Suprapubic skin (tissue), 4 donors: ENCODE measurements at regions not wholly inside any gene's neighbourhood (a gene's known extent, or its start where the extent isn't known, plus 50 kb on each side); places are given as distances from the start of the nearest gene placed in this dataset.

Experiments
- CTCF ChIP-seq, 2 donors: fragments of 200-600 bp in 1 of 2; fragments of 450-650 bp in 1 of 2; sonication (generic) in 1 of 2; IDR thresholded peaks; one replicate each; pipeline ENCODE4 v1.5.1; 2016 to 2019; ENCODE audit warnings: antibody characterized with exemption in 2 of 2, mild to moderate bottlenecking in 1 of 2, moderate library complexity in 1 of 2
- POLR2A ChIP-seq, 2 donors: fragments of 450-650 bp; IDR thresholded peaks; one replicate each; pipeline ENCODE4 v1.6.1; 2017; ENCODE audit warnings: antibody characterized with exemption in 2 of 2, mild to moderate bottlenecking in 2 of 2, moderate library complexity in 2 of 2
- POLR2AphosphoS5 ChIP-seq, 3 donors: sonication (generic); formaldehyde crosslinking; IDR thresholded peaks; one replicate each; pipeline ENCODE4 v1.6.1; 2017; ENCODE audit warnings: antibody characterized with exemption in 3 of 3

GRCh38 chr5:42898760-42899159 lies 87.1 kb upstream of the SELENOP start:
- TF ChIP-seq CTCF (IDR thresholded peaks at IDR 0.05), result no peak
- no peak for TF ChIP-seq POLR2A (IDR thresholded peaks at IDR 0.05)
- no peak for TF ChIP-seq POLR2AphosphoS5 (IDR thresholded peaks at IDR 0.05)
